HG03097 (cell line): ENCODE measurements at regions not wholly inside any gene's neighbourhood (a gene's known extent, or its start where the extent isn't known, plus 50 kb on each side); places are given as distances from the start of the nearest gene placed in this dataset.

Experiments
- ATAC-seq: cut with Tn5 transposase; IDR thresholded peaks from one replicate; pipeline ENCODE4 v1.9.1; 2021; ENCODE audit not compliant: unreplicated experiment, low FRiP score

DNA sequence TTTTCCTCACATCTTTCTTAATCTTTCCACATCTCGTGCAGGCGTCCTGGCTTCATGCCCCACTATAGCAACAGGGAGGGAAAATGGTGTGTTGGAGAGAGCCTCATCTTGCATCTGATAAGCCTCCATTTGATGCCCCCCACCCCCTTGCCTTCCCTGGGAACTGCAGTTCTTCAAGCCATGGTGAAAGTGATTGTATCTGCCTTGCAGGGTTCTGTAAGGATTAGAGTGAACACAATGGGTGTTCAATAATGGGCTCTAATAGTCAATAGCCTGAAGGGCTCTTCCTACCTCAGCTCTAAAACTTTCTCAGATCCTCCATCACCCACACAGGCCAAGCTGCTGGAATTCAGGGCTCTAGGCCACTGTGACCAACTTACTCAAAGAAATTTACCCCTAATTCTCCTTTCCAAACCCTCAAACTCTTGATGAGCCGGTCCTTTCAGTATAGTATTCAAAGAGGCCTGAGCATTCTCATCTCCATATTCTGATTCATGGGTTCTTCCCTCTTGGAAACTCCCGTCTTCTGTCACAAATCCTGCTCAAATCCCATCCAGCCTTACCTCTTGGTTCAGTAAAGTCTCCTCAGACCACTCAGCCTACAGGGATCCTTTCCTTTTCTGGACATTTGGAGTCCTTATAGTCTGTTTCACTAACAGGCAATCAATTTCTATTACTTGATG is 128.3 kb upstream of the TRIM2 start:
- ATAC-seq, result no peak

DNA sequence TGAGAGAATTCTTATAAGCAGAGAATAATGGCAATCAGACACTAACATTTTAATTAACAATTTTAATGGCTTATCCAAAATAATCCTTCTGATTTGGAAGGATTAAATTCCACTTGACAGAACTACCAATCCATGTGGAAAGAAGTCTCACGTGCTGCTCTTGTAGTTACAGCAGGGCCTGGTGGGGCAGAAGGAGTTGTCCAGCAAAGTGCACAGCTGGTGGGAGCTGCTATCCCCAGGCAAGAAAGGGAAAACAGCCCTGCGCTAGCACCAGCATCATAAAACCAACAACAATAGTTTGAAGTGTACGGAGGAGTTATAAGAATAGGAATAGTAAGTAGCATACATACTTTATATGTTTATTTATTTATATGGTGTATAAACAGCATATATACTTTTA is 127.4 kb upstream of the TRIM2 start:
- no peak for ATAC-seq

DNA sequence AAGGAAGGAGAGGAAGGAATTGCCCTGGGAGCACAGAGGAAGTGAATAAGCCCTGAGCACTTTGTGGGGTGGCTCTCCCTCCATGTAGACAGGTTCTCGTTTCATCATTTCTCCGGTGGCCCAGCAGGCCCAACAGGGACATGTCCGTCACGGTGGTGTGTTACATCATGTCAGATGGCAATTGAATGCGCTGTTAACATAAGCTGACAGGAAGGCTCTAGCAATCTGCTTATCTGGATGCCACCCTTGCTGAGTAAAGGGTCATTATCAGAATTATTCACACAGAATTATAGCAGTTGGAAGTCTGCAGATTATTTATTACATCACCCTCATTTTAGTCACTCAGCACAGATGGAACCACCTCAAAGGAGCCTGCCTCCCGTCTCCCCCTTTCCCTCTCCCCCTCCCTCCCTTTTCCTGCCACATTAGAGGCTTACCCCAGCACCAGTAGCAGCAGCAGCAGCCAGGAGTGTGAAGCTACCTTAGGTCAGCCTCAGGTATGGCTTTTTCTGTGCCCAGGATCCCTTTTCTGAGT is 124.3 kb upstream of the TRIM2 start:
- no peak for ATAC-seq

DNA sequence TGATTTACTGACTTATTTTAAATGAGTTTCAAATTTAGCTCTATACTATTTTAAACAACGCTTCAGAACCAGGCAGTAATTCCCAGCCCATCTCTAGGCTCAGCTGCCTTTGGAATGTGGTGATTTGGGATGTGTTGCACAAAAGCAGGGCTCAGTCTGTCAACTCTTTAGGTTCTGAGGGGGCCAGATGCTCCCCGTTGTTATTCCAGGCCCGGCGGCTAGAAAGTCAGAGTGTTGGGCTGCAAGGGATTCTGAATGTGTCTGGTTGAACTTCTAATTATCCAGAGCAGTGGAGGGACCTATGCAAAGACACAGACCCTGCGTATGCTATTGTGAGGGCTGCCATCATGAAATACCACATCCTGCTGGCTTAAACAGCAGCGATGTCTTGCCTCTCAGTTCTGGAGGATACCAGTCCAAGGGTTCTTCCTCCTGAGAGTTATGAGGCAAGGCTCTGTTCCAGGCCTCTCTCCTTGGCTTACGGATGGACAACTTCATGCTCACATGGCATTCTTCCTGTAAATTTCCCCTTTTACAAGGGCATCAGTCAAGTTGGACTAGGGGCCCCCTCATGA is 123.2 kb upstream of the TRIM2 start:
- no peak for ATAC-seq

DNA sequence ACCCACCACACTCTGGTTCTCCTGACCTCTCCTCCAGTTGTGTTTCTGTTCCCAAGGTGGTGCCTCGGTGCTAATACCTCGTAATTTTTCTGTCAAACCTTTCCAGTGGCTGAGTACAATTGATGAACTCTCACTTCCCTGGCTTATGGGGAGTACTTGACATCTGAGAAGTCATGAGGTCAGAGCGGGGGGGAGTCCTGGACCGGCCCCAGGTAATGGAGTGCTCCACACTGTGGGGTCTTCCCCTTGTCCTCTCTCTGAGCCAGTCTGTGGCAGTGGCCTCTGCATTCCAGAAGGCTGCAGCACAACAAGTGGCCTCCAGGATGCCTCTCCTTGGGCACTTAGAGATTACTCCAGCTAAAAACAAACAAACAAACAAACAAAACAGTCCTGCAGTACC is 122.5 kb upstream of the TRIM2 start:
- no peak for ATAC-seq

DNA sequence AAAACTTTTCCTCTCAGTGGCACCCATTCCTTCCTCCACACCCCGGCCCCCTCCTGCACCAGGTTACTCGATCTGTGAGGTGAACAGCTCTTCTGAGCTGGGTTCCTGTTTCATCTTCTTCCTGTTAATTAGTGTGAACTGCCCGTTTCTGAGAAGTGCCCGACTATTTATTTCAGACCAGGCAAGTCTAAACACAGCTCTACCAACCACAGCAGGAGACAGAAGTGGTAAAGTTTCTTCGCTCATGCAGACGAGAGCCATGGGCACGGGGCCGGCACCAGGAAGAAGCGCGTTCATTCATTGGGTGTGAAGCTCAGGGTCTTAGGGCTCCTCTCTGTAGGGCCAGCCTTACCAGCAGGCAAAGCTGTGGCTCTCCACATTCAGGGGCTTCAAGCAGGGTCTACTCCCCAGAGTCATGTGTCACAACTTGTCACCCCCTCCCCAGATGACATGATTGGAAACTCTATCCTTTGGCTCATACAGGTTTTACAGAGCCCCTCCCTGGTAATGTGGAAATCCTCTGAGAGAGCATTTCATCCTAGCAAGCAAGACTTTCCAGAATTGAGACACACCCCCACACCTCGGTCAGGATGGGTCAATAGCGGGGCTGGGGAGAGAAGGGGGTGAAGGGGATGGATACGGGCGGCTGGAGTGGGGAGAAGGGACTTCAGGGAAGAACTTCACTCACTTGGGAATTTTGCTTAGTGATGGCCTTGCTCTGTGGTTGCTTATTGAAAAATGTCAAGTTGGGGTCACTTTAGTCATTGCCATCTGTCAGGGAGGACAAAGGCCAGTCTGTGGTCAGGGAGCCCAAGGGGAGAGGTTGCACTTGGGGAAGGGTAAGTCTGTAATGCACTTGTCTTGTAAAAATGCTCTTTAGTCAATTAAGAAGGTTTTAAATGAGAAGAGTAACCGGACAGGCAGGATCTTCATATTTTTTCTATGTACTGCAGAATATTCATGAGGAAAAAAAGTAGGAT is 121.6 kb upstream of the TRIM2 start:
- no peak for ATAC-seq

DNA sequence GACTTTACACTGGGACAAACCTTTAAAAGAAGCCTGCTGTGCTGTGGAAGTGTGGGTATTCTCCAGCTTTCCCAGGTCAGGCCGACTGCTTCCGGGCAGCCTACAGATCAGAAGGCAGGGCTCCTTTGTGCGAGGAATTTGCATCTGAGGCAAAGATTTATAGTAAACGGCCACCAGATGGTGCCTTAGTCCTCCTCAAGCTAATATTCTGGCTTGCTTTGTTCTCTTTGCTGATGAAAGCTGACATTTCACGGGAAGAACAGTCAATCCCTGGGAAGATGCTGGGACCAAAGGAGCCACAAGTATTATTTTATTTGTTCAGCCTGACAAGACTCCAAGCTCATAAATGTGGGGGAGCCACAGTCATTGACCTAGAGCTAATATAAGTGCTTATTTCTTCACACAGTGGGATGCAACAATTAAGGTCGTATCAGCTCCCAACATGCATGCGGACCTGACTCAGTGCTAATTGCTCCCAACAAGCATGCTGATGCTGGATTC is 120.7 kb upstream of the TRIM2 start:
- ATAC-seq, result peak; percentile 77

DNA sequence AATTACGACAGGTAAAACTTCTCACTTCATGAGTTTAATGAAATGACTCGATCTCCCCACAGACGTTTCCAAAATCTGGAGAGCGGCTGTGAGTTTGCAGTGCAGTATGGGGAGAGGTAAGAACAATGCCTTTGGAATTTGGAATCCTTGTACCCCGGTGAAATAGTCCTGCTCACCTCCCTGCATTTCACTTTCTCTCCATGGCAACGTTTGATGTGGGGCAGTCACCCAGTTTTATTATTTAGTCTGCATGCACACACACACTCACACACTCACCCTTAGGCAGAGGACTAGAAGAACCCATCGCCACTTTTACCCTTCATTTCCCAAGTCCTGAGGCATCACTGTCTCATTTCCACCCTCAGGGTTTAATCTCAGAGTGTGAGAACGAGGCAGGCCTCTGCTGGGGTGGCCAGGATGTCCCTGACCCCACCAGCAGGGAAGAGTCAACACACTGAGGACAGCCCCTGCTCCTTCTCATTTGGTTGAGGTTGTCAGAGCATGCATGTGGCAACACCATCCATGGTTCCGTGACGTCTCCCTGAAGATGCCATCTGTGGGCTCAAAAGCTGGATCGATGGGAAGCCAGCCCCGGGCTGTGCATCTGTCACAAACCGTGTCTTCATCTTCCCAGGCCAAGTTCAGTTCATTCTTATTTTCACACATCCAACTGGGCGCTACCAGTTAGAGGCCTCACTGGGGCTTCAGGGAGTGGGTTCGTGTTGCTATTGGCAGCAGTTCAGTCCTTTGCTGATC is 119.8 kb upstream of the TRIM2 start:
- no peak for ATAC-seq

DNA sequence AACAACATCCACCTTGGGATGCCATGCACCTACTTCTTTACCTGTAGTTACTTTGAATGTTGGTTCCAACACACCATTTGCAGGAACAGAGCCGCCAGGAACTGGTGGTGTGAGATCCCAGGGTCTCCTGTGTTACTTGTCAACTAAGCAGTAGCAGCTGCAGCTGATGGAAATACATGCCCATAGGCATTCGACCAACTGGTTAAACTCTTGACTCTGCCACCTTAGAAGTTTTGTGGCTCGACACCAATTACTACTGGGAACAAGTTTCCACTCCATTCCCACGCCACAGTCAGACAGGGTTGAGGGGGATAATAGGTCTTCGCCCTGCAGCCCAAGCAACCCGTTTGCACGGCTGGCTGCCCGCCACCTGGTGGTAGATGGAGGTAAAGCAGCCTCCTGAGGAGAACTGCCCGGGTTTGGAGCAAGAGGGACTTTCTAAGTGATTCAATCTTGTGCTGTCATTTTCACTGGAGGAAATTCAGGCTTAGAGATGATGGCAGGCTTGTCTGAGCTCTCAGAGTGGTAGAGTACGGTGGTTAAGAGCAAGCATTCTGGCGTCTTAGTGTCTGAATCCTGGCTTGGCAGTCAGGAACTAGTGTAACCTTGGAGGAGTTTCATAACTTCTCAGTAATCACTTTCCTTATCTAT is 119.1 kb upstream of the TRIM2 start:
- ATAC-seq, result peak; percentile 43

DNA sequence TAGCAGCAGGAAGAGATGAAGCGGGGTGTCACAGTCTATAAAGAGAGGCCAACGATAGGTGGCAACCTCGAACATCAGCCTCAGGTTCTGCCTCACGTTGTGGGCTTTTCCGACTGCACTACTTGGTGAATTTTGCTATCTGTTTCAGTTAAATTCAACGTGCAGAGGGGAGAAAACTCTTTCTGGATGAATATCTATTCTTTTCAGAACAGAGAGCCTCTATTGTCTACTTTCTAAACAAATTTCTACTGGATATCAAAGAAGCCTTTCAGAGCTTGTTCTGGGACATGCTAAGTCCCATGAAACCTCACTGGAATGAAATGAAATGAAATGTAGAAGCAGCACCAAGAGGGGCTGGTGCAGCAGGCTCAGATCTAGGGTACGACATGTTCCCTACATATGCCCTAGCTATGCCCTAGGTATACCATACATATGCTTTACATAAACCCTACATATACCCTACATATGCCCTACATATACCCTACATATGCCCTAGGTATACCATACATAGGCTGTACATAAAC is 116.5 kb upstream of the TRIM2 start:
- no peak for ATAC-seq

DNA sequence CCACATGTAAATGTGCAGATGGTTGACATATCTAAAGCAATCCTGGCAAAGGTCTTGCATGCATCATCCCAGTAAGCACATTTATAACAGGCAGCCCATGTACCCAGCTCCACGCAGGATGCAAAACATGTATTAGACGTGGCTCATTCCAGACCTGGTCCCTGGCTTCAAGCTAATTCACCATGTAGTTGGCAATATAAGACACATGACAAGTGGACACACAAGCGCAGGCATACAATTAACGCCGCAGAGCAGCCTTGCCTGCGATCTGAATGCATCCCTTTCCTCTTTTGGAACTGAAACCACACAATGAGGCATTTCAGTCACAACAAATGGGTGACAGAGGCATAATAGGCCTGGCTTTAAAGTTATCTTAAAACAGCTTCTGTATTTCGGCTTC is 114.5 kb upstream of the TRIM2 start:
- ATAC-seq, result no peak

DNA sequence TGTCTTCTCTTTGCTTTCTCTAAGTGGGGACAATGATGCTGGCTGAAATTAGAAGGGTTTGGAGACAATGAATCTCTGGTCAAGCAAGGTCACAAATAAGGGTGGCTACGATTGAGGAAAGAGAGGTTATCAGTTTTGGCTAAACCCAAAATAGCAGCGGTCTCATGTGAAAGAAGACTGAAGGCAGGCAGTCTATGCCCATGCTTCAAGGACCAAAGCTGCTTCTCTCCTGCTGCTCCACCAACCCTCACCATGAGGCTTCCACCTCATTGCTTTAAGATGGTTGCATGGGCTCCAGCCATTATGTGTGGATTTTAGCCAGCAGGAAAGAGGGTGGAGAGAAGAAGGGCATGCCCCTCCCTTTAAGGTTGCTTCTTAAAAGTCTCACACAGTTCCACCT is 114.1 kb upstream of the TRIM2 start:
- ATAC-seq, result no peak

DNA sequence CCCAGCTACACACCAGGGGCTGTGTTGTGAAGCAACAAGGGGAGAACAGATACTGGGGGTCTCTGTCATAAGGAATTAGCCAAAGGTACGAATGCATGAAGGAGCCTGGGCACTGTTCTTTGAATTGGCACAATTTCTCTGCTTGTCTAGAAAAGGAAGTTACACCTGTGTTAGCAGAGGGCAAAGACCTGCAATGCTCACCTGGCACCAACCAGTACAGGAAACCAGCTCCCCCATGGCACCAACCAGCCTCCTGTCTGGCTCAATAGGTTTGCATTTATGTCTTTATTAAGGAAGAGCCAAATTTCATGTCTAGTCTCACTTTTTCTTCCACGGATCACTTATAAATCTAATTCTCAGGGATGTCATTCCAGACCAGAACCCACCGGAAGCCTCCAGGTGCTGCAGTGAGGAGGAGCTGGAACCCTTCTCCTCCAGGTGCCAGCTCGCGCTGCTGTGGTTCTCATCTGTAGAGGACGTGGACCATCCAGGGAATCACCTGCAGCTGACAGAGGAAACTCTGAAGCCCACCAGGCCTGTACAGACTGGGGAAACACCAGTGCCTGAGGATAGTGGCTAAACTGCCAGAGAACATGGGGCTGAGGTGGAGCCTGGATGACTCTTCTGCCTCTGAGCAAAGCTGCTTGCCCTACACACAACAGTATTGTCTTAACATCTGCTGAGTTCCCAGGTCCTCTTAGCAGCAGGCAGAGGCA is 113.4 kb upstream of the TRIM2 start:
- no peak for ATAC-seq

DNA sequence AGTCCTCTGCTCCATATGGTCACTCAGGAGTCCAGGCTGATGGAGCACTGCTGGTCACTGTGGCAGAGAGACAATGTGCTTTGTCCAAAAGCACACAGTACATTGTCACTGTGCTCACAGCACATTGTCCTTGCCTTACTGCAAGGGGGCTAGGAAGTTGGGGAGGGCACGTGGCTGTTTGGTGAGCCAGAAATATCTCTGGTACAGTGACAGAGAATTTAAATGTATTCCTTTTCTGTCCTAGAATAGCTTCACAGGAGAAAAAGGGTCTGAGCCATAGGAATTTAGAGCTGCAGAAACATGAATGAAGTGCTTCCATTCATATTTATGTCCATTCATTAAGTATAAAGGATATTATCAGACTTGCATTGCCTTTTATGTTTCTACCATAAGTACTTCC is 110.8 kb upstream of the TRIM2 start:
- ATAC-seq, result no peak

DNA sequence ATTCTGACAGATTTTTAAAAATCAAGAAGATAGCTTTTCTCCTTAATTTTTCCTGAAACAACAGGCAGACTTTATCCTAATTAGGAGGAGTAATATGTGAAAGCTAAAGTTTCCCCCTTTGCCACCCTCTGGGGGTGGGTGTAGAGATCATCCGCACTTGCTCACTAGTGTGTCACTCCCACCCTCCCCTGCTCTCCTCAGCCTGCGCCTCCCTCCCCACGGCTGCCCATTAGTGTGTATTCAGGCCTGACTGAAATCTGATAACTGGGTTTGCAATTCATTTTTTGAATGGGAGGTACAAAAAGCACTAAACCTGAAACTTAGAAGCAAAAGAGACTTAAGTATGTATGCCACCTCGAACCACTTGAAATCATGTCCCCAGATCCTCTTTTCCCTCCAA is 110.4 kb upstream of the TRIM2 start:
- no peak for ATAC-seq

DNA sequence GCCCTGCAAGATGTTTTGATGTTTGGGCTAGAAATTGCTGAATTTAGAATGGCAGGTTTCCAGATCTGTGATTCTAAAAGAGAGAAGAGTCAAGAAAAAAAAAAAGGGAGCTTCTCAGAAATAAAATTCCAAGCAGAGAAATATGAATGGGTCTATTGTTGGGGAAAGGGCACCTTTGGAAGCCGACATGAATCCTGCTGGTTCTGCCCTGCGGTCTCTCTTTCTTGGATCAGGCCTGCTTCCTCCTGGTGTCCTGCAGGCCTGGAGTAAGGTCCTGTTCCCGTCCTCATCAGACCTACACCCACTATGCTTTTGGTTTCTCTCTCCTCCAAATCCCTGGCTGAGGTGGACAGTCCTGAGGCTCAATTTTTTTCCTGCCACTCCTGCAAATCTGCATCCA is 109.8 kb upstream of the TRIM2 start:
- ATAC-seq, result no peak

DNA sequence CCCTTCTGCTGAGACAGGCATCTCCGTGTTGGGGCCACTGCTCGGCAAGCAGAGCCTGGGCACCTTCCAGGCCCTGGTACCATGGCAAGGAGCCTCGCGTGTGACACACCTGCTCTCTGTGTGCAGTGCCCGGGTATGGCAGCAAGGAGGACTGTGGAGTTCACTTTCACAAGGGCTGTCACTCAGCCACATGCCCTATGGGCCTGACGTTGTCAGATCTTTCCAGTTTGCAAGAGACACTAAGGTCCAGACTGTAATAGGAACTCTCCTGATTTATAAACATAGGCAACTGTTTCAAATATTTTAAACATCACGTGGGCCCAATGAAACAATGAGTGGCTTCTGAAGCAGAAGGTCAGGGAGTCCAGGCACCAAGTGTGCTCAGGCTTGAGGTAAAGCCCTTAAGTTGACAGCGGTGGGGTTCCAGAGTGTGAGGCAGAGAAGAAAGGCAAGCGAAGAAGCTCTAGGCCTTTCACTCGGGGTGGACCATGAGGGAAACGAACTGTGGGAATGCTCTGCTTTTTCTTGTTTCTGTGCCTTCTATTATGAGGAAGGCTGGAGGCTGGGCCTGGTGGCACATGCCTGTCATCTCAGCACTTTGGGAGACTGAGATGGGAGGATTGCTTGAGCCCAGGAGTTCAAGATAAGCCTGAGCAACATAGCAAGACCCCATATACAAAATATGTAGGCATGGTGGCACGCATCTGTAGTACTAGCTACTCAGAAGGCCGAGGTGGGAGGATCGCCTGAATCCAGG is 108.6 kb upstream of the TRIM2 start:
- no peak for ATAC-seq

DNA sequence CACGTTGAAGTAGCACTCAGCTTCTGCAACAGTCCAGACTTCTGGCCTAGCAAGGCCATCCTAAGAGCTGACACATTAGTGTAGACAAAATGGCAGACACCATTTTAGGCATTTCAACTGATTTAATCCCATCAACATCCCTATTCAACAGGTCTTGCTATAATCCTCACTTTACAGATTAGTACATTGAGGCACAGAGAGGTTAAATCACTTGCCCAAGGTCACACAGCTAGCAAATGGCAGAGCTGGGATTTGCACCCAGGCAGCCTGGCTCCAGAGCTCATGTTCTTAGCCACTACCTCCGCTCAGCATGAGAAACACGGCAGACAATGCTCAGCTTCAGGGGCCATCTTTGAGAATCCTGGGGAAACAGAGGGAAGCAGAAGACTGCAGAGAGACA is 107.9 kb upstream of the TRIM2 start:
- ATAC-seq, result no peak
